HCT116 (cell line): ENCODE measurements at regions not wholly inside any gene's neighbourhood (a gene's known extent, or its start where the extent isn't known, plus 50 kb on each side); places are given as distances from the start of the nearest gene placed in this dataset.

ENCODE experiments used
- ATAC-seq: fragments of 200-7000 bp; cut with Tn5 transposase; 2 replicates; pipeline ENCODE4 v1.9.1; 2020; ENCODE audit warnings: mild to moderate bottlenecking, moderate library complexity
- BruUV-seq: library from RNA; stranded (reverse); fragments of 400-500 nt; replicated peaks from 2 replicates; lab custom pipeline; 2021; lab: Mats Ljungman, UMichigan
- CTCF ChIA-PET: fragments of 300-600 bp; sonication (Branson Sonifier 250); formaldehyde crosslinking; loops from one replicate; lab custom pipeline; 2021; ENCODE audit warnings: antibody characterized with exemption; lab: Charles Lee
- POLR2A ChIA-PET: fragments of 300-600, 350-600 bp; sonication (Branson Sonifier 250); formaldehyde crosslinking; loops from one replicate; lab custom pipeline; 2021; ENCODE audit warnings: antibody characterized with exemption; lab: Charles Lee
- RAD21 ChIA-PET, 2 experiments: fragments of 300-600 bp; sonication (Branson Sonifier 250); formaldehyde crosslinking; loops; one replicate each; lab custom pipeline; 2023; ENCODE audit warnings: low total read pairs in 2 of 2; ENCODE audit not compliant: uncharacterized antibody in 2 of 2, unreplicated experiment in 2 of 2, low non-redundant PET in 1 of 2; lab: Charles Lee
- DNase-seq: peaks from one replicate; pipeline ENCODE4 v3.0.0-alpha.2; 2010; ENCODE audit warnings: low read depth, low spot score
- H2AFZ ChIP-seq: fragments of 200-600 bp; shearing (Covaris generic), sonication (generic); 2 replicates; pipeline ENCODE4 v1.6.1; 2017; ENCODE audit warnings: low read depth, mixed run types, mixed read lengths, antibody characterized with exemption, low read length; ENCODE audit not compliant: poor library complexity, severe bottlenecking
- H3K27ac ChIP-seq: 2 replicates; pipeline ENCODE4 v1.5.1; 2012; ENCODE audit warnings: low read depth, low read length
- H3K27me3 ChIP-seq: fragments of 200-600 bp; sonication (generic); 2 replicates; pipeline ENCODE4 v1.6.1; 2016; ENCODE audit warnings: mixed run types, low read length, mixed read lengths; ENCODE audit not compliant: insufficient read depth
- H3K36me3 ChIP-seq, 2 experiments: fragments of 200-500 bp in 1 of 2; fragments of 200-600 bp in 1 of 2; sonication (Bioruptor generic) in 1 of 2; sonication (generic) in 1 of 2; 2 replicates each; pipeline versions ENCODE4 v1.5.1 to v1.6.1; 2014 to 2016; ENCODE audit warnings: low read length in 2 of 2, inconsistent platforms in 1 of 2, mixed read lengths in 1 of 2, mixed run types in 1 of 2; ENCODE audit not compliant: insufficient read depth in 2 of 2, control insufficient read depth in 1 of 2
- H3K4me1 ChIP-seq, 2 experiments: fragments of 200-600 bp in 1 of 2; sonication (generic) in 1 of 2; 2 replicates each; pipeline versions ENCODE4 v1.5.1 to v1.6.1; 2012 to 2017; ENCODE audit warnings: low read length in 2 of 2, inconsistent platforms in 1 of 2, mild to moderate bottlenecking in 1 of 2, mixed read lengths in 1 of 2, mixed run types in 1 of 2, moderate library complexity in 1 of 2; ENCODE audit not compliant: insufficient read depth in 2 of 2, control insufficient read depth in 1 of 2
- H3K4me2 ChIP-seq: fragments of 200-600 bp; sonication (generic); 2 replicates; pipeline ENCODE4 v1.6.1; 2017; ENCODE audit warnings: mixed run types, low read length, mixed read lengths
- H3K4me3 ChIP-seq, 2 experiments: fragments of 200-600 bp in 1 of 2; sonication (generic) in 1 of 2; replicated peaks in 1 of 2; 2 replicates each; pipeline ENCODE4 v1.5.1; 2011 to 2016; ENCODE audit warnings: low read length in 2 of 2, control low read depth in 1 of 2, low read depth in 1 of 2, mild to moderate bottlenecking in 1 of 2, mixed read lengths in 1 of 2, mixed run types in 1 of 2
- H3K79me2 ChIP-seq: fragments of 200-600 bp; sonication (generic); 2 replicates; pipeline ENCODE4 v1.6.1; 2017; ENCODE audit warnings: mild to moderate bottlenecking, mixed run types, low read length, moderate library complexity, mixed read lengths; ENCODE audit not compliant: insufficient read depth
- H3K9ac ChIP-seq: fragments of 200-600 bp; sonication (generic); 2 replicates; pipeline ENCODE4 v1.6.1; 2016; ENCODE audit warnings: low read length, mixed read lengths
- H3K9me2 ChIP-seq: fragments of 200-600 bp; sonication (generic), shearing (Covaris generic); 2 replicates; pipeline ENCODE4 v1.6.1; 2017; ENCODE audit warnings: mixed run types, mild to moderate bottlenecking, moderate library complexity; ENCODE audit not compliant: insufficient read depth
- H3K9me3 ChIP-seq, 2 experiments: fragments of 200-500 bp in 1 of 2; fragments of 200-600 bp in 1 of 2; sonication (Bioruptor generic) in 1 of 2; sonication (generic) in 1 of 2; 2 replicates each; pipeline ENCODE4 v1.6.1; 2014 to 2017; ENCODE audit warnings: low read length in 2 of 2, mixed read lengths in 2 of 2, inconsistent platforms in 1 of 2, low read depth in 1 of 2, mild to moderate bottlenecking in 1 of 2, mixed run types in 1 of 2, moderate library complexity in 1 of 2; ENCODE audit not compliant: control insufficient read depth in 1 of 2, insufficient read depth in 1 of 2
- H4K20me1 ChIP-seq: fragments of 200-600 bp; sonication (generic), shearing (Covaris generic); 2 replicates; pipeline ENCODE4 v1.6.1; 2017; ENCODE audit warnings: mixed run types, mild to moderate bottlenecking, moderate library complexity; ENCODE audit not compliant: insufficient read depth
- CBX3 ChIP-seq: IDR thresholded peaks from 2 replicates; pipeline ENCODE4 v1.6.1; 2012; ENCODE audit warnings: low read depth
- CEBPB ChIP-seq: IDR thresholded peaks from 2 replicates; pipeline ENCODE4 v1.6.1; 2012; ENCODE audit warnings: low read depth
- EGR1 ChIP-seq: IDR thresholded peaks from 2 replicates; pipeline ENCODE4 v1.6.1; 2012; ENCODE audit warnings: low read depth
- FOSL1 ChIP-seq: IDR thresholded peaks from 2 replicates; pipeline ENCODE4 v1.6.1; 2012; ENCODE audit warnings: low read depth
- JUND ChIP-seq: IDR thresholded peaks from 2 replicates; pipeline ENCODE4 v1.6.1; 2012
- SP1 ChIP-seq: IDR thresholded peaks from 2 replicates; pipeline ENCODE4 v1.6.1; 2012; ENCODE audit warnings: low read depth
- TCF7L2 ChIP-seq: IDR thresholded peaks from 2 replicates; pipeline ENCODE4 v1.7.0; 2011; ENCODE audit warnings: borderline replicate concordance, inconsistent platforms; ENCODE audit not compliant: insufficient read depth, insufficient read length; ENCODE audit errors: extremely low read depth
- YY1 ChIP-seq: IDR thresholded peaks from 2 replicates; pipeline ENCODE4 v1.6.1; 2011; ENCODE audit warnings: low read length, low read depth, moderate library complexity, mild to moderate bottlenecking; ENCODE audit not compliant: insufficient replicate concordance; ENCODE audit errors: extremely low read depth
- intact Hi-C: fragments of 100-400 bp; cut with micrococcal nuclease; formaldehyde crosslinking; loops from 2 replicates; pipeline ENCODE4 v1.10.0; 2022
- TF ChIP-seq, protein P1 (sequence below): IDR thresholded peaks from 2 replicates; pipeline ENCODE4 v1.6.1; 2012; ENCODE audit warnings: low read depth

DNA sequence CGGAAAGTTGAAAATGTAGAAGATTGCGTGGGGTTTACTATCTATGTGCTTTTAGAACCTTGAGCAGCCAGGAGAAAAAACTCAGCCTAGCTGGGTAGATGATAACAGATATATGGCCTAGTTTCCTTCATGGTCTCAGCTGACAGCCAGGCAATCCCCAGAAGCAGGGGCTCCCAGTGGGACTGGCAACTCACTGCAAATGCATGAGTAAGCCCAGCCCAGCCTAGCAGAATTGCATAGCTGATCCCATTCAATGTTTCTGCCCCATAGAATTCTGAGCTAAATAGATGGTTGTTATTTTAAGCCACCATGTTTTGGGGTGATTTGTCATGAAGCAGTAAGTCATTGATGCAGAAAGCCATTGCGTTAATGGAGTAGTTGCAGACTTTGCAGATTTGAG lies 108.5 kb downstream of the ERCC5 start:
- H3K9ac ChIP-seq = no peak overlapping the region
- H3K79me2 ChIP-seq = no peaks in the 10 kb centered on the region
- peaks cover 5% of the 10 kb centered on the region; the same call in 1 of the 2 replicates for H3K27me3 ChIP-seq
- POLR2A ChIA-PET = no interaction called here
- DNase-seq (no peak), ATAC-seq (no peak)
- CTCF ChIA-PET = no interaction called here
- H3K27ac ChIP-seq = no peak overlapping the region
- no peaks in the 10 kb centered on the region for H3K36me3 ChIP-seq
- H2AFZ ChIP-seq = no peak overlapping the region
- no peaks in the 10 kb centered on the region for H4K20me1 ChIP-seq
- H3K4me1 ChIP-seq = no peaks in the 10 kb centered on the region
- RAD21 ChIA-PET = no interaction called here
- no peaks in the 10 kb centered on the region for H3K9me3 ChIP-seq
- TF ChIP-seq JUND (no peak), EGR1 (no peak), CBX3 (no peak), CEBPB (no peak), SP1 (no peak), YY1 (no peak), FOSL1 (no peak), TCF7L2 (no peak)
- no TSS peak for BruUV-seq
- intact Hi-C loops = no loop called here
- no peak overlapping the region for H3K4me2 ChIP-seq
- no peak overlapping the region for H3K4me3 ChIP-seq
- no peaks in the 10 kb centered on the region for H3K9me2 ChIP-seq

DNA sequence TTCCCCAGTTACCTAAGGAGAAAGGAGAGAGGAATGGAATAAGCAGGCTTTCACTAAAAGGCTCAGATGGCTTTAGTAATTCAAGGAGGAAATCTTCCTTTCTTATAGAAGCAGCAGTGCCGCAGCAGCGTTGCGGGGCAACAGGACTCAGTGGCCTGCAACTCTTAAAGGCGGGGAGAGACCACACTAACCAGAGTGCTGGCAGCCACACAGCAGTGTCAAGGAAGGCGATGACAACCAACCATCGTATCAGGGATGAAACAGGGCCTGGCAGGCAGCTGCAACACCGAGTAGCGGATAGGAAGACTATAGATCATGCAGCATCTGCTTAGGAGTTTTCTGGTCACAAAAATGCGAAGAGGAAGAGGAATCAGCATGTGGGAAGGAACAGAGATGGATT lies 106.0 kb downstream of the ERCC5 start:
- Histone ChIP-seq H2AFZ (no peak overlapping the region), H3K4me1 (no peaks in the 10 kb centered on the region), H3K27ac (no peak overlapping the region), H3K79me2 (no peaks in the 10 kb centered on the region), H3K4me2 (no peak overlapping the region), H4K20me1 (no peaks in the 10 kb centered on the region), H3K9ac (no peak overlapping the region), H3K9me3 (no peaks in the 10 kb centered on the region), H3K27me3 (peaks cover 5% of the 10 kb centered on the region; the same call in 1 of the 2 replicates), H3K36me3 (no peaks in the 10 kb centered on the region), H3K4me3 (no peak overlapping the region), H3K9me2 (no peaks in the 10 kb centered on the region)
- TF ChIP-seq JUND = no peak
- TF ChIP-seq CBX3 = no peak
- no peak for TF ChIP-seq YY1
- TF ChIP-seq CEBPB = no peak
- TF ChIP-seq, protein P1, sequence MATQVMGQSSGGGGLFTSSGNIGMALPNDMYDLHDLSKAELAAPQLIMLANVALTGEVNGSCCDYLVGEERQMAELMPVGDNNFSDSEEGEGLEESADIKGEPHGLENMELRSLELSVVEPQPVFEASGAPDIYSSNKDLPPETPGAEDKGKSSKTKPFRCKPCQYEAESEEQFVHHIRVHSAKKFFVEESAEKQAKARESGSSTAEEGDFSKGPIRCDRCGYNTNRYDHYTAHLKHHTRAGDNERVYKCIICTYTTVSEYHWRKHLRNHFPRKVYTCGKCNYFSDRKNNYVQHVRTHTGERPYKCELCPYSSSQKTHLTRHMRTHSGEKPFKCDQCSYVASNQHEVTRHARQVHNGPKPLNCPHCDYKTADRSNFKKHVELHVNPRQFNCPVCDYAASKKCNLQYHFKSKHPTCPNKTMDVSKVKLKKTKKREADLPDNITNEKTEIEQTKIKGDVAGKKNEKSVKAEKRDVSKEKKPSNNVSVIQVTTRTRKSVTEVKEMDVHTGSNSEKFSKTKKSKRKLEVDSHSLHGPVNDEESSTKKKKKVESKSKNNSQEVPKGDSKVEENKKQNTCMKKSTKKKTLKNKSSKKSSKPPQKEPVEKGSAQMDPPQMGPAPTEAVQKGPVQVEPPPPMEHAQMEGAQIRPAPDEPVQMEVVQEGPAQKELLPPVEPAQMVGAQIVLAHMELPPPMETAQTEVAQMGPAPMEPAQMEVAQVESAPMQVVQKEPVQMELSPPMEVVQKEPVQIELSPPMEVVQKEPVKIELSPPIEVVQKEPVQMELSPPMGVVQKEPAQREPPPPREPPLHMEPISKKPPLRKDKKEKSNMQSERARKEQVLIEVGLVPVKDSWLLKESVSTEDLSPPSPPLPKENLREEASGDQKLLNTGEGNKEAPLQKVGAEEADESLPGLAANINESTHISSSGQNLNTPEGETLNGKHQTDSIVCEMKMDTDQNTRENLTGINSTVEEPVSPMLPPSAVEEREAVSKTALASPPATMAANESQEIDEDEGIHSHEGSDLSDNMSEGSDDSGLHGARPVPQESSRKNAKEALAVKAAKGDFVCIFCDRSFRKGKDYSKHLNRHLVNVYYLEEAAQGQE = no peak
- CTCF ChIA-PET = no interaction called here
- ATAC-seq = no peak
- DNase-seq = no peak
- RAD21 ChIA-PET = no interaction called here
- intact Hi-C loops = no loop called here
- POLR2A ChIA-PET = no interaction called here
- BruUV-seq = no TSS peak
